ENCODE measurements at regions not wholly inside any gene's neighbourhood (a gene's known extent, or its start where the extent isn't known, plus 50 kb on each side); places are given as distances from the start of the nearest gene placed in this dataset.

- TF ChIP-seq EHMT2 (IDR thresholded peaks at IDR 0.05), result no peak
- no peak for TF ChIP-seq ZNF830 (CRISPR knock-in tag; IDR thresholded peaks at IDR 0.05)
- no peak for TF ChIP-seq CTCF (IDR thresholded peaks at IDR 0.05 in 2 of 3, conservative IDR thresholded peaks at IDR 0.05 in 1 of 3; ENCODE audit: insufficient read depth in 2 of 3, low read depth in 1 of 3, low read length in 3 of 3)
- no peak for TF ChIP-seq ZBTB1 (CRISPR knock-in tag; IDR thresholded peaks at IDR 0.05; ENCODE audit: borderline replicate concordance, low read depth)
- TF ChIP-seq EP300 (IDR thresholded peaks at IDR 0.05; ENCODE audit: low read length), result no peak
- no peak for TF ChIP-seq ELF4 (CRISPR knock-in tag; IDR thresholded peaks at IDR 0.05)
- TF ChIP-seq POLR2AphosphoS5 (IDR thresholded peaks at IDR 0.05; ENCODE audit: control insufficient read depth, insufficient read depth, low read depth, low read length), result no peak
- TF ChIP-seq TARDBP (IDR thresholded peaks at IDR 0.05), result no peak
Observed at GRCh38 chr10:129059977-129060376, 407.1 kb upstream of the MGMT start.

All from K562 (cell line).